GM20000 (cell line): ENCODE measurements at regions not wholly inside any gene's neighbourhood (a gene's known extent, or its start where the extent isn't known, plus 50 kb on each side); places are given as distances from the start of the nearest gene placed in this dataset.
"Not testable (repeated sequence)": the region's sequence is repeated elsewhere in the genome, so short reads cannot be mapped to it uniquely, and the experiment has no call there.

Source experiments
- DNase-seq: peaks from one replicate; pipeline ENCODE4 v3.0.0; 2012; ENCODE audit warnings: low spot score
- CTCF ChIP-seq: IDR thresholded peaks from 2 replicates; pipeline ENCODE4 v1.5.1; 2012; ENCODE audit warnings: mild to moderate bottlenecking, control low read depth; ENCODE audit errors: extremely low read depth, missing control alignments

GRCh38 chr6:76881414-76881813, 581.9 kb downstream of the HTR1B start:
- no peak for TF ChIP-seq CTCF
- DNase-seq, result no peak

GRCh38 chr6:76876922-76877553, 586.3 kb downstream of the HTR1B start:
- TF ChIP-seq CTCF, result no peak
- peak; percentile 6 for DNase-seq

- DNase-seq, result not testable (repeated sequence)
Measured at GRCh38 chr6:76876430-76876829, 586.9 kb downstream of the HTR1B start.

- no peak for DNase-seq
- no peak for TF ChIP-seq CTCF
Measured at GRCh38 chr6:76867182-76867581, 596.1 kb downstream of the HTR1B start.

- no peak for DNase-seq
- TF ChIP-seq CTCF, result no peak
Measured at GRCh38 chr6:76866091-76866915, 597.0 kb downstream of the HTR1B start.

DNA sequence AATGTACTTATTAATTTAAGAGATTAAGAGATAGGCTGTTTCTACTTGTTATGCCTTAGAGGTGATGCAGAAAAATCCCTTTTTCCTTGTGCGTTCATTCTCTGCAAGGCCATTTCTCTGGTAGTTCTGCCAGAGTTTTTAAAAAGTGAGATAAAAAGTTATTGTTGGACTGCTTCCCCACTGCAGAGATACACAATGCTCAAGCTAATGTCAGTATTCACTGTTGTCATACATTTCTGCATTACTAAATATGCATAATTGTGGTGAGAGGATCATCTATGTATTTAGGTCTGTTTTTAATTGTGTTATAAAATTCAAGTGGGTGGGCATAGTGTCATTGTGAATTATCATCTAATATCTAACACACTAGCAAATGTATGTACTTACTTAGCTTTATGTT, 600.4 kb downstream of the HTR1B start:
- TF ChIP-seq CTCF, result no peak
- no peak for DNase-seq

DNA sequence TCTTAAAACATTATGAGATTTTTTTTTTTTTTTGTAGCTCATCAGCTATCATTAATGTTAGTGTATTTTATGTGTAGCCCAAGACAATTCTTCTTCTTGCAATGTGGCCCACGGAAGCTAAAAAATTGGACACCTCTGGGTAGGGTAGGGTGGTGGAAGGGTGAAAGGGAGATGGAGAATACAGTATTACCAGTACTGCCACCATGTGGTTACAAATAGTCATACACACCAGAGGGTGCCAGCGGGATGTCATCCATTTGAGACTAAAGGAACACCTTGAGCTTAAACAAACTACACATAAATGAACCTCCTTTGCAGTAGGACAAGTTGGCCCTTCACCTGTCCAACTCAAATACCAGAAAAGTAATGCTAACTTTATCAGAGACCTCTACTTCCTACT, 601.9 kb downstream of the HTR1B start:
- DNase-seq, result peak; percentile 9
- TF ChIP-seq CTCF, result peak; percentile 39
